ENCODE measurements at regions not wholly inside any gene's neighbourhood (a gene's known extent, or its start where the extent isn't known, plus 50 kb on each side); places are given as distances from the start of the nearest gene placed in this dataset.

DNA sequence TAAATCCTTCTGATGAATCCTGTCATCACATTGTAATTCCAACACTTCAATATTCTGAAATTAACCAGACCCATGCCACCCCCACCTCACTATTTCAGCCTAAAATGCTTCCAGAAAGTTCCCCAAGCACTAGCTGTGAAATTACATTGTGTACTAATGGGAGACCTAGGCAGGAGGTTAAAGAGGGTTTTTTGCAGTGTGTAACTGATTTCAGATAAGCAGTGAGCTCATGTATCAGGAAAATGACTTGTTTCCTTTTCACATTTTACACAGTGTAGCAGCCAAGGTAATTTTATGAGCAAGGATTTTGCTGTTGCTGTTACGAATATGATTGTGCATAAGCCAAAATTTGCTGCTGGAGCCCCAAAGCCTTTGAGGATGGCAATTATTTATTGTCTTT is 129.0 kb downstream of the INHBA start:
- TF ChIP-seq POLR2A (IDR thresholded peaks at IDR 0.05): no peak
- no peak for TF ChIP-seq CTCF (IDR thresholded peaks at IDR 0.05)
- Histone ChIP-seq H3K9me3 (replicated peaks in 1 of 3) (no peaks in the 10 kb centered on the region), H3K36me3 (replicated peaks in 1 of 2) (no peaks in the 10 kb centered on the region), H3K27me3 (no peaks in the 10 kb centered on the region), H3K27ac (no peak overlapping the region), H3K4me1 (replicated peaks in 1 of 2) (peaks cover 0 to 3% of the 10 kb centered on the region in 2 donors), H3K4me3 (no peak overlapping the region)
- intact Hi-C loops (cut with DNase I): no loop called here
- DNase-seq: no peak
- WGBS, 4 donors: 68 to 79% (median 77%) methylated on average over 1 of the region's 1 CpG

DNA sequence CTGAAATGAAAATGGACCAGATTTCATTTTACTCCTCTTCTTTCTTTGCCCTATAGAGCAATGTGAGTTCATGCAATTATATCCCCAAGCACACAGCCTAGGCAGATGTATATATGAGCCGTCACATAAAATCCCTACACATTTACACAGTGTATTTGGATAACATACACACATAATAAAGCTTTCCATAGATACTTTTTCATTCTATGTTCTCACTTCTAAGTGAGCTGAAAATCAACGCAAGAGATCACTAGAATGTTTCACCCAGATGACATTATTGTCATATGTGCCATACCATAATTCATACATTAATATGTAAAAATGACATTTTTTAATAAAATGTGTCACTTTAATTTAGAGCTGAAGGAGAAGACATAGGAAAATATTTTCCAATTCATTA is 129.4 kb downstream of the INHBA start:
- DNase-seq: no peak
- Histone ChIP-seq H3K36me3 (replicated peaks in 1 of 2) (no peaks in the 10 kb centered on the region), H3K27me3 (no peaks in the 10 kb centered on the region), H3K27ac (no peak overlapping the region), H3K9me3 (replicated peaks in 1 of 3) (no peaks in the 10 kb centered on the region), H3K4me3 (no peak overlapping the region), H3K4me1 (replicated peaks in 1 of 2) (no peaks in the 10 kb centered on the region)
- intact Hi-C loops (cut with DNase I): no loop called here
- WGBS, 4 donors: 93 to 95% (median 94%) methylated on average over 2 of the region's 2 CpGs
- TF ChIP-seq POLR2A (IDR thresholded peaks at IDR 0.05): no peak
- no peak for TF ChIP-seq CTCF (IDR thresholded peaks at IDR 0.05)

- no peak overlapping the region for H3K27ac ChIP-seq
- H3K4me1 ChIP-seq (replicated peaks in 1 of 2): no peaks in the 10 kb centered on the region
- intact Hi-C loops (cut with DNase I): no loop called here
- no peaks in the 10 kb centered on the region for H3K27me3 ChIP-seq
- H3K4me3 ChIP-seq: no peak overlapping the region
- WGBS, 4 donors: 50 to 72% (median 63%) methylated on average over 2 of the region's 2 CpGs
- no peaks in the 10 kb centered on the region for H3K36me3 ChIP-seq (replicated peaks in 1 of 2)
- TF ChIP-seq CTCF (IDR thresholded peaks at IDR 0.05): no peak
- no peak for TF ChIP-seq POLR2A (IDR thresholded peaks at IDR 0.05)
- H3K9me3 ChIP-seq (replicated peaks in 1 of 3): no peaks in the 10 kb centered on the region
- DNase-seq: peak in 1 of 7 donors; percentile 15
Measured at GRCh38 chr7:41573015-41573414, 129.9 kb downstream of the INHBA start.

DNA sequence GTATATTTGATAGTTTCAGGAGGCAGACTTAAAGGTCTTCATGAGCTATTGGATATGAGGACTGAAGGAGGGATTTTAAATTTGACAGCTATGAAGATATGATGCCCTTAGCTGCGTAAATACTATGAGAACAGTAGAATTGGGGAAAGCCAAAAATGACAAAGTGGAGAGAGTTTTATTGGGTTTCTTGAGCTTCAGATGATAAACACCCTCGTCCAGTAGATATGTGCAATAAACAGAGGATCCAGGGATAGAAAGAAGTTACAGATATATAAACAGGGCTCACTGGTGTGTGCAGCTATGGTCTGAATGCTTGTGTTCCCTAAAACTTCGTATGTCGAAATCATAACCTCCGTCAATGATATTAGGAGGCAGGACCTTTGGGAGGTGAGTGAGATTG is 131.3 kb downstream of the INHBA start:
- DNase-seq: no peak

More for the DNA sequence above, 131.3 kb downstream of the INHBA start:
- Histone ChIP-seq H3K36me3 (replicated peaks in 1 of 2) (no peaks in the 10 kb centered on the region), H3K4me1 (replicated peaks in 1 of 2) (no peaks in the 10 kb centered on the region), H3K4me3 (no peak overlapping the region), H3K9me3 (replicated peaks in 1 of 3) (no peaks in the 10 kb centered on the region), H3K27ac (no peak overlapping the region), H3K27me3 (no peaks in the 10 kb centered on the region)
- no peak for TF ChIP-seq CTCF (IDR thresholded peaks at IDR 0.05)
- no peak for TF ChIP-seq POLR2A (IDR thresholded peaks at IDR 0.05)
- WGBS, 4 donors: 88 to 93% (median 92%) methylated on average over 5 of the region's 5 CpGs
- intact Hi-C loops (cut with DNase I): no loop called here
